Endothelial cell of umbilical vein (primary cell): ENCODE measurements at regions not wholly inside any gene's neighbourhood (a gene's known extent, or its start where the extent isn't known, plus 50 kb on each side); places are given as distances from the start of the nearest gene placed in this dataset.
"Not testable (repeated sequence)": the region's sequence is repeated elsewhere in the genome, so short reads cannot be mapped to it uniquely, and the experiment has no call there.

Experiments used
- EZH2 ChIP-seq: IDR thresholded peaks from 2 replicates; pipeline ENCODE4 v1.6.1; 2012; ENCODE audit warnings: borderline replicate concordance, low read depth, mild to moderate bottlenecking, moderate library complexity, low read length, inconsistent platforms; ENCODE audit not compliant: severe bottlenecking
- FOS ChIP-seq: IDR thresholded peaks from 2 replicates; pipeline ENCODE4 v1.6.1; 2011; ENCODE audit warnings: mild to moderate bottlenecking, low read length, moderate library complexity, borderline replicate concordance; ENCODE audit not compliant: insufficient read depth
- GATA2 ChIP-seq: IDR thresholded peaks from 2 replicates; pipeline ENCODE4 v1.7.0; 2011; ENCODE audit warnings: low read depth, mild to moderate bottlenecking, moderate library complexity, mixed read lengths, low read length; ENCODE audit not compliant: insufficient read length, insufficient read depth
- JUN ChIP-seq: IDR thresholded peaks from 2 replicates; pipeline ENCODE4 v1.6.1; 2011; ENCODE audit warnings: borderline replicate concordance, low read depth; ENCODE audit not compliant: insufficient read length, insufficient read depth
- MYC ChIP-seq: IDR thresholded peaks from one replicate; pipeline ENCODE4 v1.6.1; 2011; ENCODE audit warnings: mild to moderate bottlenecking, low read depth, low read length
- POLR2A ChIP-seq: IDR thresholded peaks from 2 replicates; pipeline ENCODE4 v1.6.1; 2012; ENCODE audit warnings: low read depth, mild to moderate bottlenecking, control low read depth, low read length
- POLR2AphosphoS5 ChIP-seq: IDR thresholded peaks from 2 replicates; pipeline ENCODE4 v1.6.1; 2012; ENCODE audit warnings: low read depth, mild to moderate bottlenecking, control low read depth, low read length, moderate library complexity; ENCODE audit not compliant: insufficient read depth
- TF ChIP-seq, protein P1 (sequence below): IDR thresholded peaks from 2 replicates; pipeline ENCODE4 v1.6.1; 2011; ENCODE audit not compliant: insufficient read depth, insufficient read length
- TF ChIP-seq, protein P2 (sequence below), 2 donors: IDR thresholded peaks; 1 replicate in 1 of 2; 2 replicates in 1 of 2; pipeline ENCODE4 v1.5.1; 2011; ENCODE audit warnings: low read length in 2 of 2, mild to moderate bottlenecking in 2 of 2, moderate library complexity in 2 of 2, control low read depth in 1 of 2, inconsistent platforms in 1 of 2, low read depth in 1 of 2; ENCODE audit not compliant: insufficient read depth in 1 of 2; ENCODE audit errors: extremely low read depth in 1 of 2

DNA sequence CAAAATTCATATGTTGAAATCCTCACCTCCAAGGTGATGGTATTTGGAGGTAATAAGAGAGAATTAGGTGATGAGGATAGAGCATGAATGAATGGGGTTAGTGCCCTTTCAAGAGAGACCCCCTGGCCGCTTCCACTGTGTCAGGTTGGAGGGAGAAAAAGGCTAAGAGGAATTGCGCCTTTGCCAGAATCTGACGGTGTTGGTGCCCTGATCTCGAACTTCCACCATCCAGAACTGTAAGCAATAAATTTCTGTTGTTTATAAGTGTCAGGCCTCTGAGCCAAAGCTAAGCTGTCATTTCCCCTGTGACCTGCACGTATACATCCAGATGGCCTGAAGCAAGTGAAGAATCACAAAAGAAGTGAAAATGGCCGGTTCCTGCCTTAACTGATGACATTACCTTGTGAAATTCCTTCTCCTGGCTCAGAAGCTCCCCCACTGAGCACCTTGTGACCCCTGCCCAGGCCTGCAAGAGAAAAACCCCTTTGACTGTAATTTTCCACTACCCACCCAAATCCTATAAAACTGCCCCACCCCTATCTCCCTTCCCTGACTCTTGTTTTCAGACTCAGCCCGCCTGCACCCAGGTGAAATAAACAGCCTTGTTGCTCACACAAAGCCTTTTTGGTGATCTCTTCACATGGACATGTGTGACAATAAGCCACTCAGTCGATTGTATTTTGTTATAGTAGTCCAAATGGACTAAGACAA is 878.9 kb upstream of the GOT2 start:
- TF ChIP-seq, protein P1, sequence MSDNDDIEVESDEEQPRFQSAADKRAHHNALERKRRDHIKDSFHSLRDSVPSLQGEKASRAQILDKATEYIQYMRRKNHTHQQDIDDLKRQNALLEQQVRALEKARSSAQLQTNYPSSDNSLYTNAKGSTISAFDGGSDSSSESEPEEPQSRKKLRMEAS, result not testable (repeated sequence)
- not testable (repeated sequence) for TF ChIP-seq POLR2A, POLR2AphosphoS5, GATA2, EZH2, JUN, MYC, FOS
- TF ChIP-seq, protein P2, sequence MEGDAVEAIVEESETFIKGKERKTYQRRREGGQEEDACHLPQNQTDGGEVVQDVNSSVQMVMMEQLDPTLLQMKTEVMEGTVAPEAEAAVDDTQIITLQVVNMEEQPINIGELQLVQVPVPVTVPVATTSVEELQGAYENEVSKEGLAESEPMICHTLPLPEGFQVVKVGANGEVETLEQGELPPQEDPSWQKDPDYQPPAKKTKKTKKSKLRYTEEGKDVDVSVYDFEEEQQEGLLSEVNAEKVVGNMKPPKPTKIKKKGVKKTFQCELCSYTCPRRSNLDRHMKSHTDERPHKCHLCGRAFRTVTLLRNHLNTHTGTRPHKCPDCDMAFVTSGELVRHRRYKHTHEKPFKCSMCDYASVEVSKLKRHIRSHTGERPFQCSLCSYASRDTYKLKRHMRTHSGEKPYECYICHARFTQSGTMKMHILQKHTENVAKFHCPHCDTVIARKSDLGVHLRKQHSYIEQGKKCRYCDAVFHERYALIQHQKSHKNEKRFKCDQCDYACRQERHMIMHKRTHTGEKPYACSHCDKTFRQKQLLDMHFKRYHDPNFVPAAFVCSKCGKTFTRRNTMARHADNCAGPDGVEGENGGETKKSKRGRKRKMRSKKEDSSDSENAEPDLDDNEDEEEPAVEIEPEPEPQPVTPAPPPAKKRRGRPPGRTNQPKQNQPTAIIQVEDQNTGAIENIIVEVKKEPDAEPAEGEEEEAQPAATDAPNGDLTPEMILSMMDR (IDR thresholded peaks at IDR 0.05; ENCODE audit: extremely low read depth in 1 of 2, insufficient read depth in 1 of 2, low read depth in 1 of 2, low read length in 2 of 2), result not testable (repeated sequence)
